Astrocyte (in vitro differentiated cells and primary cell): ENCODE measurements at regions not wholly inside any gene's neighbourhood (a gene's known extent, or its start where the extent isn't known, plus 50 kb on each side); places are given as distances from the start of the nearest gene placed in this dataset.

Experiments
- CTCF ChIP-seq: IDR thresholded peaks from 2 replicates; pipeline ENCODE4 v1.5.1; 2011; ENCODE audit warnings: low read depth, mild to moderate bottlenecking, inconsistent platforms, low read length, moderate library complexity; ENCODE audit not compliant: insufficient read depth
- EZH2 ChIP-seq: IDR thresholded peaks from 2 replicates; pipeline ENCODE4 v1.6.1; 2012; ENCODE audit warnings: mild to moderate bottlenecking, low read length, inconsistent platforms; ENCODE audit not compliant: insufficient read depth

GRCh38 chr12:28898038-28898437 is 251.0 kb upstream of the FAR2 start:
- TF ChIP-seq CTCF (no peak), EZH2 (no peak)
